A549 (cell line): ENCODE measurements at regions not wholly inside any gene's neighbourhood (a gene's known extent, or its start where the extent isn't known, plus 50 kb on each side); places are given as distances from the start of the nearest gene placed in this dataset.
A peak's percentile ranks its signal among the peaks of the same experiment; 100 is the strongest.

Experiments used
- ATAC-seq, 2 experiments: fragments of 200-7000 bp in 1 of 2; fragments of >200 bp in 1 of 2; cut with Nextera tagmentation in 1 of 2; cut with Tn5 transposase in 1 of 2; 3 replicates each; pipeline versions ENCODE4 v1.8.0 to v1.9.1; 2018 to 2020; ENCODE audit warnings: mild to moderate bottlenecking in 1 of 2, moderate library complexity in 1 of 2
- CTCF ChIA-PET: fragments of 300-600 bp; sonication (Branson Sonifier 250); formaldehyde crosslinking; extraction: SDS; loops from one replicate; lab custom pipeline; 2021; ENCODE audit warnings: antibody characterized with exemption, inconsistent platforms; lab: Yijun Ruan, JAX
- POLR2A ChIA-PET: fragments of 350-600 bp; formaldehyde crosslinking; extraction: SDS; loops from one replicate; lab custom pipeline; 2021; ENCODE audit warnings: antibody characterized with exemption, inconsistent platforms; lab: Yijun Ruan, JAX
- DNase-seq, 2 experiments: peaks; one replicate each; pipeline versions ENCODE4 v3.0.0 to v3.0.0-alpha.2; 2011 to 2016; ENCODE audit warnings: low read depth in 1 of 2, low spot score in 1 of 2
- FAIRE-seq: peaks from 2 replicates; lab custom pipeline; 2011; peaks lifted over from hg19 to GRCh38; lab: Jason Lieb, UNC
- H3K27ac ChIP-seq, 2 experiments: fragments of >200 bp; sonication (Bioruptor Twin); formaldehyde crosslinking; 3 replicates each; pipeline ENCODE4 v1.5.1; 2016 to 2017
- H3K4me1 ChIP-seq: fragments of >200 bp; sonication (Bioruptor Twin); formaldehyde crosslinking; 3 replicates; pipeline ENCODE4 v1.6.1; 2016
- H3K4me2 ChIP-seq: fragments of >200 bp; sonication (Bioruptor Twin); formaldehyde crosslinking; 3 replicates; pipeline ENCODE4 v1.6.1; 2016
- H3K4me3 ChIP-seq: fragments of >200 bp; sonication (Bioruptor Twin); formaldehyde crosslinking; 3 replicates; pipeline ENCODE4 v1.5.1; 2016
- H3K9me3 ChIP-seq: fragments of >200 bp; sonication (Bioruptor Twin); formaldehyde crosslinking; 3 replicates; pipeline ENCODE4 v1.6.1; 2016
- CTCF ChIP-seq: fragments of >200 bp; sonication (Bioruptor Twin); formaldehyde crosslinking; IDR thresholded peaks from 3 replicates; pipeline ENCODE4 v1.5.1; 2016
- EHF ChIP-seq: fragments of 250-450 bp; sonication (Bioruptor Pico); IDR thresholded peaks from 2 replicates; pipeline ENCODE4 v1.5.0; 2020; ENCODE audit warnings: mild to moderate bottlenecking
- EHMT2 ChIP-seq: fragments of 200-600 bp; sonication (generic); IDR thresholded peaks from 2 replicates; pipeline ENCODE4 v1.6.1; 2016; ENCODE audit warnings: antibody characterized with exemption, low read depth, mild to moderate bottlenecking, moderate library complexity
- ESRRA ChIP-seq: fragments of 150-350 bp; IDR thresholded peaks from 2 replicates; pipeline ENCODE4 v1.6.1; 2014; ENCODE audit warnings: mild to moderate bottlenecking, low read length, borderline replicate concordance
- FOSB ChIP-seq: fragments of 250-450 bp; sonication (Bioruptor Pico); IDR thresholded peaks from 2 replicates; pipeline ENCODE4 v1.5.0; 2020; ENCODE audit warnings: mild to moderate bottlenecking, moderate library complexity
- HOXA7 ChIP-seq: fragments of 250-450 bp; sonication (Bioruptor Pico); IDR thresholded peaks from 2 replicates; pipeline ENCODE4 v1.5.0; 2020; ENCODE audit warnings: mild to moderate bottlenecking, moderate library complexity
- HOXB5 ChIP-seq: fragments of 250-450 bp; sonication (Bioruptor Pico); IDR thresholded peaks from 2 replicates; pipeline ENCODE4 v1.5.0; 2020; ENCODE audit warnings: mild to moderate bottlenecking, moderate library complexity
- JUN ChIP-seq, 2 experiments: fragments of >200 bp; sonication (Bioruptor Twin); formaldehyde crosslinking; IDR thresholded peaks; 2 replicates in 1 of 2; 3 replicates in 1 of 2; pipeline ENCODE4 v1.6.1; 2016 to 2017
- JUNB ChIP-seq: fragments of >200 bp; sonication (Bioruptor Twin); formaldehyde crosslinking; IDR thresholded peaks from 2 replicates; pipeline ENCODE4 v1.6.1; 2016
- KDM1A ChIP-seq: fragments of 200-600 bp; sonication (generic); IDR thresholded peaks from 2 replicates; pipeline ENCODE4 v1.6.1; 2016; ENCODE audit warnings: low read depth, mild to moderate bottlenecking
- MAX ChIP-seq: IDR thresholded peaks from 2 replicates; pipeline ENCODE4 v1.6.1; 2012
- MAZ ChIP-seq: fragments of 150-350 bp; IDR thresholded peaks from 2 replicates; pipeline ENCODE4 v1.6.1; 2014; ENCODE audit warnings: antibody characterized with exemption, low read depth, low read length, borderline replicate concordance
- NPAS2 ChIP-seq: fragments of 250-450 bp; sonication (Bioruptor Pico); IDR thresholded peaks from 2 replicates; pipeline ENCODE4 v1.8.0; 2022; ENCODE audit warnings: mild to moderate bottlenecking, moderate library complexity, borderline replicate concordance
- RARB ChIP-seq: fragments of 250-450 bp; sonication (Bioruptor Pico); IDR thresholded peaks from 2 replicates; pipeline ENCODE4 v1.8.0; 2021; ENCODE audit warnings: mild to moderate bottlenecking, moderate library complexity
- RFX5 ChIP-seq: fragments of 450-650 bp; IDR thresholded peaks from 2 replicates; pipeline ENCODE4 v1.7.1; 2014; ENCODE audit warnings: antibody characterized with exemption, mild to moderate bottlenecking, moderate library complexity
- RNF2 ChIP-seq: fragments of 200-600 bp; sonication (generic); IDR thresholded peaks from 2 replicates; pipeline ENCODE4 v1.6.1; 2016; ENCODE audit warnings: low read depth, mild to moderate bottlenecking, antibody characterized with exemption, moderate library complexity, borderline replicate concordance
- SMC3 ChIP-seq: fragments of >200 bp; sonication (Bioruptor Twin); formaldehyde crosslinking; IDR thresholded peaks from 3 replicates; pipeline ENCODE4 v1.6.1; 2018; ENCODE audit warnings: inconsistent platforms
- TP53 ChIP-seq: fragments of 250-450 bp; sonication (Bioruptor Pico); IDR thresholded peaks from 2 replicates; pipeline ENCODE4 v1.5.0; 2021; ENCODE audit warnings: mild to moderate bottlenecking, moderate library complexity
- ZNF302 ChIP-seq: fragments of 250-450 bp; sonication (Bioruptor Pico); IDR thresholded peaks from 2 replicates; pipeline ENCODE4 v1.9.0; 2021; ENCODE audit warnings: inconsistent platforms, mild to moderate bottlenecking, moderate library complexity
- WGBS: methylation state at CpG from one replicate; pipeline ENCODE4 v1.1.6; 2017; ENCODE audit errors: missing lambda C conversion rate; 5-methylcytosine and 5-hydroxymethylcytosine counted together

- Histone ChIP-seq H3K9me3 (peaks cover 16% of the 10 kb centered on the region), H3K4me2 (no peak overlapping the region), H3K4me1 (peaks cover under 1% of the 10 kb centered on the region; the same call in 2 of the 3 replicates), H3K4me3 (no peak overlapping the region), H3K27ac (no peak overlapping the region)
- ChIA-PET CTCF (interaction anchor here (0.7 to 1.7 kb wide), 7 partner anchors 11 to 551 kb away, joined by 3 to 5 read pairs (median 3); no protein-coding TSS in a partner anchor), POLR2A (interaction anchor here (2.0 kb wide), 1 partner anchor 78 kb away, joined by 10 read pairs; the partner anchor contains the start of gene TNRC6C)
- TF ChIP-seq MAX (no peak), JUN (IDR thresholded peaks at IDR 0.05) (no peak), FOSB (no peak)
- DNase-seq (no peak), ATAC-seq (no peak), FAIRE-seq (no peak)
- WGBS: 59% methylated on average over 10 of the region's 11 CpGs
Measured at GRCh38 chr17:77880711-77881450, 77.6 kb upstream of the TNRC6C start.

- TF ChIP-seq EHF: no peak
- no peak for TF ChIP-seq CTCF
- TF ChIP-seq MAZ: no peak
- TF ChIP-seq JUN (IDR thresholded peaks at IDR 0.05): no peak
- TF ChIP-seq EHMT2: no peak
- no peak for TF ChIP-seq RARB (CRISPR knock-in tag)
- TF ChIP-seq HOXB5 (CRISPR knock-in tag): no peak
- no peak for TF ChIP-seq RFX5
- TF ChIP-seq ZNF302: no peak
- TF ChIP-seq, all 56 proteins: peak for 0
- WGBS: 58% methylated on average over 8 of the region's 10 CpGs
- Histone ChIP-seq H3K27ac (no peak overlapping the region), H3K4me3 (no peak overlapping the region), H3K4me1 (peaks cover 7% of the 10 kb centered on the region; the same call in 2 of the 3 replicates), H3K9me3 (peaks cover 9% of the 10 kb centered on the region), H3K4me2 (no peak overlapping the region)
- ChIA-PET CTCF (interaction anchor here (1.0 to 1.7 kb wide), 6 partner anchors 12 to 551 kb away, joined by 3 to 5 read pairs (median 4); no protein-coding TSS in a partner anchor), POLR2A (interaction anchor here (2.0 kb wide), 1 partner anchor 77 kb away, joined by 10 read pairs; the partner anchor contains the start of gene TNRC6C)
- ATAC-seq (peak in 1 of 2 experiments; percentile 11; a peak in 1 of 6 replicates), FAIRE-seq (no peak), DNase-seq (no peak)
Measured at GRCh38 chr17:77881545-77881944, 77.0 kb upstream of the TNRC6C start.

GRCh38 chr17:77882040-77882439, 76.5 kb upstream of the TNRC6C start:
- Histone ChIP-seq H3K27ac (no peak overlapping the region), H3K9me3 (peaks cover 4% of the 10 kb centered on the region; the same call in 1 of the 3 replicates), H3K4me1 (peaks cover 12% of the 10 kb centered on the region; the same call in 2 of the 3 replicates), H3K4me3 (no peak overlapping the region), H3K4me2 (no peak overlapping the region)
- no peak for FAIRE-seq
- WGBS: 50% methylated on average over 4 of the region's 4 CpGs
- ChIA-PET CTCF (interaction anchor here (1.0 to 1.6 kb wide), 4 partner anchors 13 to 552 kb away, joined by 3 to 4 read pairs (median 4); no protein-coding TSS in a partner anchor), POLR2A (interaction anchor here (2.0 kb wide), 1 partner anchor 76 kb away, joined by 10 read pairs; the partner anchor contains the start of gene TNRC6C)
- no peak for DNase-seq
- no peak for ATAC-seq
- TF ChIP-seq RNF2: no peak

GRCh38 chr17:77882481-77883212, 75.9 kb upstream of the TNRC6C start:
- ATAC-seq: peak in 1 of 2 experiments; percentile 57; a peak in 3 of 6 replicates
- WGBS: 50% methylated on average over 12 of the region's 12 CpGs
- ChIA-PET POLR2A (no interaction called here), CTCF (no interaction called here)
- FAIRE-seq: no peak
- no peak for TF ChIP-seq SMC3
- no peak for TF ChIP-seq NPAS2 (CRISPR knock-in tag)
- no peak for TF ChIP-seq ESRRA
- no peak for TF ChIP-seq HOXA7
- TF ChIP-seq JUNB: no peak
- no peak for TF ChIP-seq FOSB
- no peak for TF ChIP-seq JUN (IDR thresholded peaks at IDR 0.05)
- TF ChIP-seq KDM1A: no peak
- TF ChIP-seq TP53 (CRISPR knock-in tag): no peak
- H3K27ac ChIP-seq: no peak overlapping the region
- no peak overlapping the region for H3K4me3 ChIP-seq
- no peak overlapping the region for H3K4me2 ChIP-seq
- H3K9me3 ChIP-seq: no peaks in the 10 kb centered on the region
- H3K4me1 ChIP-seq: peaks cover 16% of the 10 kb centered on the region; the same call in 2 of the 3 replicates
- DNase-seq: peak in 1 of 2 experiments; percentile 31
